ES-I3 (cell line): ENCODE measurements at regions not wholly inside any gene's neighbourhood (a gene's known extent, or its start where the extent isn't known, plus 50 kb on each side); places are given as distances from the start of the nearest gene placed in this dataset.

Experiments used
- H3K36me3 ChIP-seq: 2 replicates; pipeline ENCODE4 v1.6.1; 2013; ENCODE audit warnings: mild to moderate bottlenecking, low read length, control low read depth, moderate library complexity; ENCODE audit not compliant: insufficient read depth
- H3K4me1 ChIP-seq: 2 replicates; pipeline ENCODE4 v1.6.1; 2013; ENCODE audit warnings: mild to moderate bottlenecking, control low read depth, low read length; ENCODE audit not compliant: insufficient read depth
- H3K9ac ChIP-seq: 2 replicates; pipeline ENCODE4 v1.6.1; 2013; ENCODE audit warnings: low read depth, mild to moderate bottlenecking, low read length, moderate library complexity
- H3K9me3 ChIP-seq: 2 replicates; pipeline ENCODE4 v1.6.1; 2013; ENCODE audit warnings: mild to moderate bottlenecking, low read length, moderate library complexity; ENCODE audit not compliant: control insufficient read depth, insufficient read depth

DNA sequence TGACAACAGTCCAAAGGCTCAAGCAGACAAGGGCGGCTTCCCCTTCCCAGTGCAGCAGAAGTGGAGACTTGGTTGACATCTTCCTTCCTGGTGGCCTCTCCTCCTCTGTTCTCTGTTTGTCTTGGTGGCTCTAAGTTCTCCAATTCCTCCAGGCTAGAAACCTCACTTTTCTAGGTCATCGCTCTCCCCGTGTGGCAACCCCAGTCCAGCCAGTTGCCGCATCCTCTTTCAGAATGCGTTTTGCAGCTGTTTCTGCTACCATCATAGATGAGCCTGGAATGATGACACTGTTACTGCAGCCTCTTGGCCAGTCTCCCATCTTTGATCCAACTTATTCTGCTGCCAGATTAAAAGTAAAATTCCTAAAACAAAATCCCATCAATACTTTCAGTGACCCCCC, 201.5 kb downstream of the TRIM29 start:
- Histone ChIP-seq H3K36me3 (no peaks in the 10 kb centered on the region), H3K4me1 (peaks cover 19% of the 10 kb centered on the region), H3K9me3 (no peaks in the 10 kb centered on the region), H3K9ac (no peak overlapping the region; the same call in 1 of the 2 replicates)

- Histone ChIP-seq H3K4me1 (peaks cover 14% of the 10 kb centered on the region), H3K36me3 (no peaks in the 10 kb centered on the region), H3K9ac (no peak overlapping the region), H3K9me3 (no peaks in the 10 kb centered on the region)
Measured at GRCh38 chr11:119935349-119935925, 202.5 kb downstream of the TRIM29 start.

DNA sequence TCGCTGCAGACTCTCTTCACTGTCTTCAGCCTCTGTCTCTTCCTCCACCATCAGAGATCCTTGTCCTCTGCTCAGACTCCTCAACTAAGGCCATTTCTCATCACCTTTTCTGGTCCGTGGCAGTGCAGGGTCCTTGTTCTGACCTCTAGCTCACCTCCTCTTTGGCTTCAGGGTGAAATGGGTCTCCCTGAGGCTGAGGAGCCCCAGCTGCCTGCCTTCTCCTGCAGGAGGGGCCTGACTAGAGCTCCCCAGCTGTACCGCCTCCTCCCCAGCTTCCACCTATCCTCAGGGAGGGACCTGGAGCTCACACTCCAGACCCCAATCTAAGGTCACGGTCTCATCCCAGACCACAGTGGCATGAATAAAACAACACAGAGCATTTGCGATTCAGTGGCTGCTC, 203.0 kb downstream of the TRIM29 start:
- Histone ChIP-seq H3K4me1 (peaks cover 14% of the 10 kb centered on the region), H3K9me3 (no peaks in the 10 kb centered on the region), H3K36me3 (no peaks in the 10 kb centered on the region), H3K9ac (no peak overlapping the region)

DNA sequence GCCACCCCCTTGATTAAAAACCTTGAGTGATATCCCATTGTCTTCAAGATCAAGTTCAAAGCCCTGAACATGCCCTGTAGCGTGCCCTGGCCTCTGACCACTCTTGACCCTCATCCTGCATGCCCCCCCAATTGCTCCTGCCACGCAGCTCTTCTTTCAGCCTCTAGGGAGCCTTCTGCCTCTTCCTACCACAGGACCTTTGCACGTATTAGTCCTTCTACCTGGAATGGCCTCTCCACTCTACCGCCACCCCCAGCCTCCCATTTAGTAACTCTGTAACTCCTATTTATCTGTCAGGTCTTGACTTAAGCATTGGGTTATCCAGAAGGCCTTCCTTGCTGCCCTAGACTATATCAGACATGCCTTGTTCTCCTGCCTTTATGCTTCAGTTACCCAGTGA, 203.6 kb downstream of the TRIM29 start:
- H3K9me3 ChIP-seq, result no peaks in the 10 kb centered on the region
- H3K9ac ChIP-seq, result no peak overlapping the region
- H3K36me3 ChIP-seq, result no peaks in the 10 kb centered on the region
- peaks cover 14% of the 10 kb centered on the region for H3K4me1 ChIP-seq

DNA sequence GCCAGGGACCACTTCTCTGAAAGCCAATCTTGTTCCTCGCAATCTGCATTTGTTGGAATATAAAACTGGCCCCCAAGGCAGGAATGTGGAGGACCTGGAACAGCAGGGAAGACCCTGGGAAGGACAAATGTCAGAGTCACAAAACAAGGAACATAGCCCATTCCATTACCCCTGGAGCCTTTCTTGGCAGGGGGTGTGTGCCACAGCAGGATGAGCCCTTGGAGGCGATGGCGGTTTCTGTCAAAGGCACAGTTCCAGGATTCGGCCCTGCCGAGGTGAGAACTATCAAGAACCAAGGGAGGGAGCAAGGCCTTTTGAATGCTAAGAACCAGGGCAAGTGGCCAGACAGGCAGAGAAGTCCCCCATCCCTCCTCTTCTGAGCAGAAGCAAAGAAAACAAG, 204.3 kb downstream of the TRIM29 start:
- H3K36me3 ChIP-seq, result no peaks in the 10 kb centered on the region
- H3K4me1 ChIP-seq, result peaks cover 14% of the 10 kb centered on the region
- no peaks in the 10 kb centered on the region for H3K9me3 ChIP-seq
- H3K9ac ChIP-seq, result no peak overlapping the region

GRCh38 chr11:119932828-119933562, 204.0 kb upstream of the NECTIN1 start:
- no peaks in the 10 kb centered on the region for H3K36me3 ChIP-seq
- no peak overlapping the region for H3K9ac ChIP-seq
- H3K9me3 ChIP-seq, result no peaks in the 10 kb centered on the region
- H3K4me1 ChIP-seq, result peaks cover 14% of the 10 kb centered on the region

- Histone ChIP-seq H3K36me3 (no peaks in the 10 kb centered on the region), H3K9me3 (0 out of 2 replicates have a peak, but pooled peaks cover 3% of the 10 kb centered on the region), H3K4me1 (no peaks in the 10 kb centered on the region), H3K9ac (no peak overlapping the region)
Measured at GRCh38 chr11:119928047-119928446, 199.0 kb upstream of the NECTIN1 start.

GRCh38 chr11:119924017-119924416, 195.0 kb upstream of the NECTIN1 start:
- no peaks in the 10 kb centered on the region for H3K36me3 ChIP-seq
- no peaks in the 10 kb centered on the region for H3K4me1 ChIP-seq
- 0 out of 2 replicates have a peak, but pooled peaks cover 3% of the 10 kb centered on the region for H3K9me3 ChIP-seq
- H3K9ac ChIP-seq, result no peak overlapping the region

DNA sequence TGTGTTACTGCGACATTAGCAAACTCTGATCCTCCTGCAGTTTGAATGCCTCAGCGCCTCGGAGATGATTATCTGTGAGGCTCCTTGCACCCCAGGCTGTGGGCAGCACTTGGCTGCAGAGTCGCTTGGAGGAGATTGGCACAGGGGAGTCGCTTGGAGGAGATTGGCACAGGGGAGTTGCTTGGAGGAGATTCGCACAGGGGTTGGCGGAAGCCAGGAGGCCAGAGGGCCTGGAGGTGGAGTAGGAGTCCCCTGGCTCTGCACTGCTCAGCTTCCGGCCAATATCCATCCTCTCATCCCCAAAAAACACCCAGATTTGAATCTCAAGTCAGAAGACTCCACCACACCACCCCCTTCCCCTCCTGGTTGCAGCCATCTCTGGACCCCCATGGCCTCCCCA, 192.6 kb upstream of the NECTIN1 start:
- H3K4me1 ChIP-seq, result no peaks in the 10 kb centered on the region
- no peaks in the 10 kb centered on the region for H3K36me3 ChIP-seq
- no peak overlapping the region for H3K9ac ChIP-seq
- 0 out of 2 replicates have a peak, but pooled peaks cover 3% of the 10 kb centered on the region for H3K9me3 ChIP-seq

DNA sequence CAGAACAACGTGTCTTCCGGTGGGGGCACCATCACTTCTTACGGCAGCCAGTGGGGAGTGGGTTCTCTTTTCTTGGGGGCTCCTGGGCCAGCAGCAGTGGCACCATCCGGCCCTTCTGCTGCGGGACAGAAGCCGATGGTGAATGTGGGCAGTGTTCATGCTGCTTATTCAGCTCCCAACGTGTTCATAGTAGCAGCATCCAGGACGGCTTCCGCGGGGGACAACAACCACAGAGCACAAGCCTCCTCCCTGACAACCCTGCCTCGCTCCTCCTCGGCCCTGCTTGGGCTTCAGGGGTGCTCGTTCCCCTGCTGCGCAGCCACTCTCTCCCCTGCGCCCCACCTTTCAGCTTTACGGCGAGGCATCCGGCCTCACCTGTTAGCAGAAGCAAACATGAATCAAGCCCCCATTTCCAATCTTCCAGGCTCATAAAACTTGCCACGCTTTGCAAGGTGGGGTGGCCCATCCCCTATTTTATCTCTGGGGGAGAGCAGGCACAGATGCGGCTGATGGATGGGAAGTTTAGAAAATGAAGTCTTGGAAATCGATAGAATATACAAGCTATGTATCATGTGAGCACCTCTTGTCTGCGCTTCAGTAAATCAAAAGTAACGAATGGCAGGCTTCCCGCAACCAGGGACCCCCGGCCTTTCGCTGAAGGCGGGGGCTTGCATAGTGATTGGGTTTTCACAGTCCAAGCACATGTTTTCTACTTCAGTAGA, 191.8 kb upstream of the NECTIN1 start:
- no peak overlapping the region for H3K9ac ChIP-seq
- H3K4me1 ChIP-seq, result no peaks in the 10 kb centered on the region
- H3K36me3 ChIP-seq, result no peaks in the 10 kb centered on the region
- H3K9me3 ChIP-seq, result peaks cover 3% of the 10 kb centered on the region; the same call in 1 of the 2 replicates

DNA sequence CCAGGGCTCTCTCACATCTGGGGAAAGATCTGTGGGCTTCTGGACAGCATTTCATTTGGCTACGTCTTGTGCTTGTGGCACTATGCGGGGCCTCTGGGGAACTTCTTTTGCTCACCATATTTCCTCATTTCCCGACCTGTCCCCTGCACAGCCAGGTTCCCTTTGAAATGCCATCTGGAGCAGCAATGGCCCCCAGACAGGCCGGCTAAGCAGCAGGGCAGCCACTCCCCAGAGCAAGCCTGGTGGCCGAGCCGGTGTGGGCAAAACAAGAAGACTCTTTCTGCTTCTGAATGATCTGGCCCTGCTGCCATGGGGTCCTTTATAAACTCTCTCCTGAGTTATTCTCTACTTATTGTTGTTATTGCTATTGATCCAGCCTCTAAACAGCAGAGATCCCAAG, 190.7 kb upstream of the NECTIN1 start:
- Histone ChIP-seq H3K36me3 (no peaks in the 10 kb centered on the region), H3K9me3 (peaks cover 3% of the 10 kb centered on the region; the same call in 1 of the 2 replicates), H3K9ac (no peak overlapping the region), H3K4me1 (no peaks in the 10 kb centered on the region)

GRCh38 chr11:119918347-119918746, 189.3 kb upstream of the NECTIN1 start:
- no peaks in the 10 kb centered on the region for H3K36me3 ChIP-seq
- no peak overlapping the region for H3K9ac ChIP-seq
- H3K9me3 ChIP-seq, result no peaks in the 10 kb centered on the region; the same call in 1 of the 2 replicates
- H3K4me1 ChIP-seq, result no peaks in the 10 kb centered on the region

DNA sequence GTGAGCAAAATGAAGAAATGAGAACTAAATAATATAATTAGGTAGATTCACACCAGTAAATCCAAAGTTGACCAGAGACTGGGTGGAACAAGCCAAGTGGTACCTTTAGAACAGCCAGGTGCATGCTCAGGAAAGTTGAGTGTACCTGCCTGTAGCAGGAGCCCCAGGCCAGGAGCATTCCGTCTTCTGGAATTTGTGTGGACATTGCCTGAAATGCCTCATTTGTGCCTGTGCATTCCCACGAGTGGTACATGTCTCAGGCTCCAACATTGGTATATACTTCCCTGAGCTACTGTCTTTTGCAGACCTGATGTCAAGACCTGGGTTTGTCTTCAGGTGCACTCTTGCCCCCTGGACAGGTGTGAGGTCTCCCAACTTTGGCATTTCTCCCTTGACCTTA, 187.6 kb upstream of the NECTIN1 start:
- Histone ChIP-seq H3K9ac (no peak overlapping the region), H3K9me3 (no peaks in the 10 kb centered on the region; the same call in 1 of the 2 replicates), H3K4me1 (no peaks in the 10 kb centered on the region), H3K36me3 (no peaks in the 10 kb centered on the region)

GRCh38 chr11:119912229-119912628, 183.2 kb upstream of the NECTIN1 start:
- H3K4me1 ChIP-seq, result peaks cover 13% of the 10 kb centered on the region
- H3K9ac ChIP-seq, result no peak overlapping the region
- no peaks in the 10 kb centered on the region; the same call in 1 of the 2 replicates for H3K9me3 ChIP-seq
- H3K36me3 ChIP-seq, result no peaks in the 10 kb centered on the region
